C4-2B (cell line): ENCODE measurements at regions not wholly inside any gene's neighbourhood (a gene's known extent, or its start where the extent isn't known, plus 50 kb on each side); places are given as distances from the start of the nearest gene placed in this dataset.

ENCODE experiments used
- CTCF ChIP-seq: fragments of 450-650 bp; conservative IDR thresholded peaks from 2 replicates; pipeline ENCODE4 v1.5.1; 2017; ENCODE audit warnings: mild to moderate bottlenecking
- ZFX ChIP-seq: fragments of 450-650 bp; IDR thresholded peaks from 2 replicates; pipeline ENCODE4 v1.6.1; 2017

DNA sequence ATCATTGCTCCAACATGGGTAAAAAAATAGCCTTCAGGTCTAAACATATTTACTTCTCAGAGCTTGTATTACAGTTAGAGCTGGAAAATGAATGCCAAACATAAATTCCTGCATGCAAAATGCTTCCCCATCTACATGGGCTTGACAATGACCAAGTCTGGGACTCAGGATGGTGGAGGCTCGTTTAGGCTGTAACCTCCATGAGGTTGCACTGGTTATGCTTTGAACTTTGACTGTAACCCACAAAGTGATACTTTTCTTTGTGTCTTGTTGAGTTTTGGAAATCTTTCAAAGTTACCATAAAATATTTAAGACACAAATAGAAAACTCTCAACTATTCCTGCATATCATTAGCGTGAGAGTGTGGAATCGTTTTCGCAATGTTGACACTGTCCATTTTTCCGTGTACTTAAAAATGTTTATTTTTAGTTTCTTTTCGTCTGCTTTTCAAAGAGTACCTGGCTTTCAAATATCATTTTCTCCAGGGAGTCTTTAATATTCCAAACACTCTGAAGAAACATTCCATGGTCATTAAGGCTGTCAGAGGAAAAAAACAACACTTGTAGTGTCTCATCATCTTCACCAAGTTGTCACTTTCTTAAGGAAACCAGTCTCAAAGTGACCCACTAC is 487.8 kb downstream of the ENC1 start:
- TF ChIP-seq CTCF (no peak), ZFX (no peak)
